ENCODE measurements at regions not wholly inside any gene's neighbourhood (a gene's known extent, or its start where the extent isn't known, plus 50 kb on each side); places are given as distances from the start of the nearest gene placed in this dataset.

DNA sequence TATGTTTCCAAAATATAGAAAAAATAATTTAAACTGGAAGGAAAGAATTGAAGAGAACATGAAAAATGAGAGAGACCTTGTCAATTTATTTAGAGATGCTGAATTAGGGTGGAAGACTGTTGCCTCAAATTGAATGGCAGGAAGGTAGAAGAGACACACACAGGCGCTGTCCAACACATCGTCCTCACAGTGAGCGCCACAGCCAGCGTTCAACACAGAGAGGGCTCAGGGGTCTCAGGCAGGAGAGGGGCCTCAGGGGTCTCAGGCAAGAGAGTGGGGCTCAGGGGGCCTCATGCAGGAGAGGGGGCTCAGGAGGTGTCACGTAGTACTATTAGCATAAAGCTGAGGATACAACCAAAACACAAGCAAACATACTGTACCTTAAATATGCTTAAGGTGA is 65.7 kb downstream of the TMEM18 start:
- DNase-seq: no peak

DNA sequence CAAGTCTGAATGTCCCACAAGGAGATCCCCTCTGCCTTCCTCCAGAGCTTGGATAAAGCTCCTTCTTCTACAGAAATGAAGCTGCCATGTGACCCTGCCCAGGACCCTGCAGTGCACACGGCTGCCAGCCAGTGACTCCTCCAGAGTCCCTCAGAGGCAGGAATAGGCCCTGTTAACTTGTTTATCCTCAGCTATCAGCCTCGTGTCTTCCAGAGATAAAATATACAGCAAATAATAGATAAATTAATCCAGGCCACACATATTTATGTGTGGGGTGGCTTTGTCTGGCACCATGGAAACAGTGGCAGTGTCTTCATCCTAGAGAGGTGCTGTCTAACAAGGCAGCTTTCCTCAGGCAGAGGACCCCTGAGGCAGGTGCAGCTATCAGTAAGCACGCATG is 66.7 kb downstream of the TMEM18 start:
- no peak for DNase-seq

- no peak for DNase-seq
Observed at GRCh38 chr2:609881-610280, 67.3 kb downstream of the TMEM18 start.

GRCh38 chr2:609449-609848 is 67.8 kb downstream of the TMEM18 start:
- DNase-seq: no peak

DNA sequence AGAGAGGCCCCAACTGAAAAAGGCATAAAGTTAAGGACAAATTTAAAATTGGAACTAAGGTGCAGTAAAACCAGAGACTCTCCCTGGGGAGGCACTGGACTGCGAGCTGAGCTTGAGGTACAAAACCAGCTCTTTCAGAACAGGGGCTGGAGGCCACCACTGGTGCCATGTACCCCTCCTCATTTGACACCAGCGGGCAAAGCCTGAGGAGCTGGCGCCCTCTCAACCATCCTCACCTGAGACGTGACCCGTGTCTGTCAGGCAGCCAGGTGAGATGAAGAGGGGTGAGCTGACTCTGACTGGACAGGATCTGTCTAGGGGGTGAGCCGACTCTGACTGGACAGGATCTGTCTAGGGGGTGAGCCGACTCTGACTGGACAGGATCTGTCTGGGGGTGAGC is 68.5 kb downstream of the TMEM18 start:
- DNase-seq: no peak

GRCh38 chr2:608297-608696 is 68.9 kb downstream of the TMEM18 start:
- DNase-seq: no peak

- DNase-seq: no peak
Observed at GRCh38 chr2:607709-608108, 69.5 kb downstream of the TMEM18 start.

DNA sequence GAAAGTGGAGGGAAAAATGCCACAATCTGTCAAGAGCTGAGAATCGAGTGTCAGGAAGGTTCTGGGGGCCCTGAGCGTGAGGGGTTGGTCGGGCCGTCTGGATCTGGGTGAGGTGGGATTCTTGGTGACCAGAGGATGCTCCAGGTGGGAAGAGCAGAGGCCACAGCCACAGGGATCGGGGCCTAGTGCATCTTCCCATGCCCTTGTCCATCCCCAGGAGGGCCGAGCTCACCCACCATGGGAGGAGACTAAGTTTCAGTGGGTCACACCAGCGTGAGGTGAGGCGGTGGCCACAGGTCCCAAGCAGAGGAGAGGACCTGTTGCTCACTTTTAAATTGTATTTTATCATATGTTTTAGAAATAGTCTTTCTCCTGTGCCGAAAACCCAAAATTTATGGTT is 70.0 kb downstream of the TMEM18 start:
- DNase-seq: no peak

- DNase-seq: no peak
Observed at GRCh38 chr2:605674-606608, 71.3 kb downstream of the TMEM18 start.

DNA sequence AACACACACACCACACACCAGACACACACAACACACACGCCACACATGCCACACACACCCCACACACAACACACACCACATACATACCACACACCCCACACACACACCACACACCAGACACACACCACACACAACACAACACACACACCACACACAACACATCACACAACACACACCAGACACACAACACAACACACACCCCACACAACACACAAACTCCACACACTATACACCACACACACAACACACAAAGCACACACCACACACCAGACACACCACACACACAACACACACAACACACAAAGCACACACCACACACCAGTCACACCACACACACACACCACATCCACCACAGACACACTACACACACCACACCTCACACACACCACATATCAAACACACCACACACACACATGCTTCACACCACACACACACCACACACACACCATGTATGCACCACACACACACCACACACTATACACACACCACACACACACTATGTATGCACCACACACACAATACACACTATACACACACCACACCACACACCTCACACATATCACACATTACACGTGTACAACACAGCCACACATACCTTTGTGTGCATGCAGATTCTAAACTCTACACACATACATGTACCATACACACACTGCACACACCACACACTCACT is 72.2 kb downstream of the TMEM18 start:
- no peak for DNase-seq

DNA sequence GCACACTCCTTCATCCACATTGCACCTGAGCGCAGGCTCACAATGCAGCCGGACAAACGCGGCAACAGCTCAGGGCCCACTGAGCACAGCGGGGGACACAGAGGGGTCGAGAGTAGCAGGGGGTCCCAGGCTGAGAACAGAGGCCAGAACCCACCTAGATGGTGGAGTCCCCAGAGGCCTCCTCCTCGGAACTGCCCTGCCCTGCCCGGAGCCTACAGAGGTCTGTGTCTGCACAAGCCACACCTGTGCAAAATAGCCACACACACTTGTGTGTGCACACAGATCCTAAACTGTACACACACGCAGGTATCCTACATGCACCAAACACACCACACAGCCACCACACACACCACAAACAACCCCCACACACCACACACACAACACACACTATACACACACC is 72.8 kb downstream of the TMEM18 start:
- no peak for DNase-seq

- DNase-seq: no peak
Observed at GRCh38 chr2:603869-604268, 73.3 kb downstream of the TMEM18 start.

DNA sequence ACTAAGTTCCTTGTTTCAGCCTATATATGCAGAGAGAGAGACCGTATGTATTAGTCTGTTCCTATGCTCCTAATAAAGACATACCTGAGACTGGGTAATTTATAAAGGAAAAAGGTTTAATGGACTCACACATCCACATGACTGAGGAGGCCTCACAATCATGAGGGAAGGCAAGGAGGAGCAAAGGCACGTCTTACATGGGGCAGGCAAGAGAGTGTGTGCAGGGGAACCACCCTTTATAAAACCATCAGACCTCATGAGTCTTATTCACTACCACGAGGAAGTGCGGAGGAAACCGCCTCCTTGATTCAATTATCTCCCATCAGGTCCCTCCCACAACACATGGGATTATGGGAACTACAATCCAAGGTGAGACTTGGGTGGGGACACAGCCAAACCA is 73.8 kb downstream of the TMEM18 start:
- DNase-seq: no peak

DNA sequence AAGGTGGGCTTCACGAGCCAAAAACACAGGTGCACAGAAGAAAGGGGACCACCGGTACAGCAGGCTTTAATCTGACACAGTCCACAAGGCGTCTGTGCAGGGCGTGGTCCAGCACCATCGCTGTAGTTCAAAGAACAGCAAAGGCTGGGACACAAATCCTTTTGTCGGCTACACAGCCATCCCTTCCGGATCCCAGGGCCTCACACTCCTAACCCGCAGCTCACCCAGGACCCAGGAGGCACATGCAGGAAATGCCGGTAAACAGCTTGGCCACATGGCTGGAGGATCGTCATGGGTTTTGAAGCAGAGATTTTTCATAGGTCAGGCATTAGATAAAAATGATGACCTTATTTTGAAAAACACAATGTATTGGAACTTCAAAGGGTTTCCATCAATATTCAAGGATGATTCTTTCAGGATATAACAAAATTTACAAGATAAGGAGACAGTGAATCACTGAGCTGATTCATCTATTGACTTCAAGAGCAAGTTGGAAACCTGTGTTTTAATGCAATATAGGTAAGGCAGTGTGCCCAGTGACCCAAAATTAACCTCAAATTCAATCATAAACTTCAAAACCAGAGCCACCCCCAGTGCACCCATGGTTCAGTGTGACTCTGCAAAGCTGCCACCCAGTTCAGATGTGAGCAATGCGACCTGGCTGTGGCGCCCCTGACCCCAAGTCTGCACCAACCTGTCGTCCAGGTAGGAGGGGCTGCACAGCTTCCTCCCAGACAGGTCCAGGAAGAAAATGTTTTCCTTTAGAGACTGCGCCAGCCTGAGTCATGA is 74.4 kb downstream of the TMEM18 start:
- DNase-seq: no peak

GRCh38 chr2:601806-602455 is 75.3 kb downstream of the TMEM18 start:
- no peak for DNase-seq

GRCh38 chr2:601387-601698 is 75.9 kb downstream of the TMEM18 start:
- no peak for DNase-seq

- no peak for DNase-seq
Observed at GRCh38 chr2:600542-601386, 76.4 kb downstream of the TMEM18 start.

GRCh38 chr2:599601-600000 is 77.6 kb downstream of the TMEM18 start:
- DNase-seq: no peak

DNA sequence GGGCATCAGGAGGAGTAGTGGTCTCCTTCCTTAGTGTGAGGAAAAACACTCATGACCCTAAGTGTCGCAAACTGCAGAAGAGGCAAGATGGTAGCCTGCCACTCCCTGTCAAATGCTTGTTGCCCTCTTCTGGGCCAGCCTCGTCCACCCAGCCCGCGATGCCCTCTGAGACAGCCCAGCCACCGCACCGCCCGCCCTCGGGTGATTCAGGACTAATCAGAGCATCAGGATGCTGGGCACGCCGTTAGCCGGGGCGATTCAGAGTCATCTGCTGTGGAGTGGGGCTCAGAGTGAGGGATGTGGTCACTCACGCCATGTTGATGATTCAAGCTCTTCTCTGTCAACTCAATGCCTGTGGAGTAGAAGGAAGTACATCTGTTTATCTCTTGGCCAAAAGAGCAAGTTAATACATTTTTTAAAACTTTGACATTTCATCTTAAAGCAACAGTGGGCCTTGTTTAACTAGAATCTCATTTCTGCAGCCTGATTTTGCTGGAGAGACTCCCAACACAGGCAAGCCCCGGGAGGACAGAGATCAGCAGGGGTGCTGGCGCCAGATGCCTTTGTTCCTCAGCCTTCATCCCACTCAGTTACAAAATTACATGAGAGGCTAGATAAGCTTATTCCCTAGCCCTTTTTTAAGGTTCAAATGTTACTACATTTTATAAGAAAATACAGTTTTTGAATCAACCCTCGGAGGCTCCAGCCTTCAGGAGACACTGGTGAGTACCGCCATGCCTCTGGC is 79.0 kb downstream of the TMEM18 start:
- DNase-seq: peak; percentile 22

- no peak for DNase-seq
Observed at GRCh38 chr2:595831-596592, 81.2 kb downstream of the TMEM18 start.

Data from GOT3 (cell line).